H9 (cell line): ENCODE measurements at regions not wholly inside any gene's neighbourhood (a gene's known extent, or its start where the extent isn't known, plus 50 kb on each side); places are given as distances from the start of the nearest gene placed in this dataset.

Experiments used
- DNase-seq: peaks from one replicate; pipeline ENCODE4 v3.0.0-alpha.2; 2017
- H2AFZ ChIP-seq: one replicate; pipeline ENCODE4 v1.6.1; 2013; ENCODE audit warnings: mild to moderate bottlenecking, low read length, control low read depth, moderate library complexity
- H2AK5ac ChIP-seq: 2 replicates; pipeline ENCODE4 v1.6.1; 2013; ENCODE audit warnings: low read length, control low read depth, mixed read lengths; ENCODE audit not compliant: insufficient read length
- H2BK120ac ChIP-seq: one replicate; pipeline ENCODE4 v1.6.1; 2013; ENCODE audit warnings: low read depth, mild to moderate bottlenecking, low read length, control low read depth, inconsistent platforms; ENCODE audit not compliant: poor library complexity, severe bottlenecking
- H2BK12ac ChIP-seq: 2 replicates; pipeline ENCODE4 v1.6.1; 2013; ENCODE audit warnings: low read length, control low read depth, mixed read lengths, low read depth; ENCODE audit not compliant: insufficient read length
- H2BK15ac ChIP-seq: 2 replicates; pipeline ENCODE4 v1.6.1; 2013; ENCODE audit warnings: low read depth, low read length, control low read depth
- H2BK20ac ChIP-seq: one replicate; pipeline ENCODE4 v1.6.1; 2013; ENCODE audit warnings: low read depth, mild to moderate bottlenecking, low read length, control low read depth, inconsistent platforms; ENCODE audit not compliant: poor library complexity, severe bottlenecking
- H2BK5ac ChIP-seq: 2 replicates; pipeline ENCODE4 v1.6.1; 2013; ENCODE audit warnings: low read length, control low read depth, mixed read lengths; ENCODE audit not compliant: insufficient read length
- H3K14ac ChIP-seq: 2 replicates; pipeline ENCODE4 v1.6.1; 2013; ENCODE audit warnings: low read length, control low read depth; ENCODE audit not compliant: insufficient read depth
- H3K18ac ChIP-seq: 2 replicates; pipeline ENCODE4 v1.6.1; 2013; ENCODE audit warnings: low read depth, mild to moderate bottlenecking, mixed read lengths, low read length, control low read depth; ENCODE audit not compliant: insufficient read length
- H3K23ac ChIP-seq: 2 replicates; pipeline ENCODE4 v1.6.1; 2013; ENCODE audit warnings: low read length, control low read depth, mixed read lengths, low read depth; ENCODE audit not compliant: insufficient read length
- H3K23me2 ChIP-seq: 2 replicates; pipeline ENCODE4 v1.6.1; 2013; ENCODE audit warnings: low read depth, mild to moderate bottlenecking, mixed read lengths, low read length, control low read depth; ENCODE audit not compliant: insufficient read length, poor library complexity, severe bottlenecking
- H3K27ac ChIP-seq: 2 replicates; pipeline ENCODE4 v1.5.1; 2013; ENCODE audit warnings: low read length, control low read depth, mixed read lengths, low read depth; ENCODE audit not compliant: insufficient read length
- H3K27me3 ChIP-seq: 2 replicates; pipeline ENCODE4 v1.6.1; 2013; ENCODE audit warnings: low read length, control low read depth, inconsistent platforms; ENCODE audit not compliant: insufficient read depth
- H3K4ac ChIP-seq: 2 replicates; pipeline ENCODE4 v1.6.1; 2013; ENCODE audit warnings: low read depth, mild to moderate bottlenecking, control low read depth, inconsistent platforms, low read length, moderate library complexity
- H3K4me1 ChIP-seq: 2 replicates; pipeline ENCODE4 v1.6.1; 2013; ENCODE audit warnings: low read length, control low read depth, inconsistent platforms; ENCODE audit not compliant: insufficient read depth
- H3K4me2 ChIP-seq: 2 replicates; pipeline ENCODE4 v1.6.1; 2013; ENCODE audit warnings: low read length, control low read depth, mixed read lengths; ENCODE audit not compliant: insufficient read length, insufficient read depth
- H3K56ac ChIP-seq: 2 replicates; pipeline ENCODE4 v1.6.1; 2013; ENCODE audit warnings: low read depth, mild to moderate bottlenecking, mixed read lengths, low read length, control low read depth; ENCODE audit not compliant: insufficient read length
- H3K79me1 ChIP-seq: 2 replicates; pipeline ENCODE4 v1.6.1; 2013; ENCODE audit warnings: low read depth, mild to moderate bottlenecking, moderate library complexity, low read length, control low read depth, inconsistent platforms; ENCODE audit not compliant: insufficient read depth, poor library complexity, severe bottlenecking
- H3K79me2 ChIP-seq: 2 replicates; pipeline ENCODE4 v1.6.1; 2013; ENCODE audit warnings: low read length, control low read depth, inconsistent platforms; ENCODE audit not compliant: insufficient read depth
- H3K9ac ChIP-seq: 2 replicates; pipeline ENCODE4 v1.6.1; 2013; ENCODE audit warnings: low read length, control low read depth, mixed read lengths; ENCODE audit not compliant: insufficient read length; ENCODE audit errors: extremely low read depth
- H3K9me3 ChIP-seq: one replicate; pipeline ENCODE4 v1.6.1; 2013; ENCODE audit warnings: low read depth, low read length, inconsistent platforms; ENCODE audit not compliant: control insufficient read depth
- H3T11ph ChIP-seq: one replicate; pipeline ENCODE4 v1.6.1; 2013; ENCODE audit warnings: mild to moderate bottlenecking, low read length, control low read depth, inconsistent platforms
- H4K20me1 ChIP-seq: one replicate; pipeline ENCODE4 v1.6.1; 2013; ENCODE audit not compliant: control insufficient read depth, insufficient read length, insufficient read depth
- H4K5ac ChIP-seq: 2 replicates; pipeline ENCODE4 v1.6.1; 2013; ENCODE audit warnings: low read depth, mild to moderate bottlenecking, mixed read lengths, low read length, control low read depth; ENCODE audit not compliant: insufficient read length
- H4K8ac ChIP-seq: replicated peaks from 2 replicates; pipeline ENCODE4 v1.6.1; 2013; ENCODE audit warnings: low read length, control low read depth, mixed read lengths, low read depth; ENCODE audit not compliant: insufficient read length
- H4K91ac ChIP-seq: 2 replicates; pipeline ENCODE4 v1.6.1; 2013; ENCODE audit warnings: low read depth, mild to moderate bottlenecking, moderate library complexity, mixed read lengths, low read length, control low read depth; ENCODE audit not compliant: insufficient read length
- H3K27ac Mint-ChIP-seq, 3 experiments: 2 replicates in 2 of 3; 3 replicates in 1 of 3; pipeline ENCODE4 v1.8.0; 2020 to 2021; ENCODE audit warnings: mixed read lengths in 3 of 3, mild to moderate bottlenecking in 1 of 3, moderate library complexity in 1 of 3
- H3K27me3 Mint-ChIP-seq: 2 replicates; pipeline ENCODE4 v1.8.0; 2021; ENCODE audit warnings: low read depth, mild to moderate bottlenecking, moderate library complexity, mixed read lengths
- H3K36me3 Mint-ChIP-seq, 3 experiments: 2 replicates in 2 of 3; 3 replicates in 1 of 3; pipeline ENCODE4 v1.8.0; 2020 to 2021; ENCODE audit warnings: low read depth in 3 of 3, mixed read lengths in 3 of 3; ENCODE audit not compliant: insufficient read depth in 1 of 3
- H3K4me1 Mint-ChIP-seq, 2 experiments: 2 replicates each; pipeline ENCODE4 v1.8.0; 2020; ENCODE audit warnings: mixed read lengths in 2 of 2
- H3K4me3 Mint-ChIP-seq, 2 experiments: 2 replicates in 1 of 2; 3 replicates in 1 of 2; pipeline ENCODE4 v1.8.0; 2020 to 2021; ENCODE audit warnings: mild to moderate bottlenecking in 2 of 2, mixed read lengths in 2 of 2, moderate library complexity in 1 of 2
- H3K9me3 Mint-ChIP-seq, 2 experiments: 2 replicates in 1 of 2; 3 replicates in 1 of 2; pipeline ENCODE4 v1.8.0; 2020; ENCODE audit warnings: mild to moderate bottlenecking in 2 of 2, mixed read lengths in 2 of 2, moderate library complexity in 1 of 2
- CTCF ChIP-seq: fragments of 200-600 bp; sonication (generic); conservative IDR thresholded peaks from 3 replicates; pipeline ENCODE4 v1.8.0; 2021; ENCODE audit warnings: antibody characterized with exemption, mild to moderate bottlenecking
- WGBS: extraction: QIAGEN DNeasy Blood & Tissue Kit; methylation state at CpG from one replicate; pipeline ENCODE4 v1.1.7; 2013; ENCODE audit warnings: missing lambda C conversion rate, low lambda C conversion rate, mixed read lengths; ENCODE audit not compliant: insufficient read length; ENCODE audit errors: extremely low coverage; 5-methylcytosine and 5-hydroxymethylcytosine counted together

GRCh38 chr18:34626404-34627136, 83.5 kb upstream of the DTNA start:
- Histone ChIP-seq H4K8ac (no peak overlapping the region), H3K9ac (no peak overlapping the region), H4K20me1 (no peaks in the 10 kb centered on the region), H2AK5ac (no peak overlapping the region), H2BK120ac (no peak overlapping the region), H4K91ac (no peak overlapping the region), H2BK15ac (no peak overlapping the region), H2BK20ac (no peak overlapping the region), H3K79me2 (no peaks in the 10 kb centered on the region), H3T11ph (no peak overlapping the region), H3K27me3 (no peaks in the 10 kb centered on the region), H3K18ac (no peak overlapping the region), H3K79me1 (no peaks in the 10 kb centered on the region), H3K4me1 (no peaks in the 10 kb centered on the region), H2AFZ (no peak overlapping the region), H3K9me3 (no peaks in the 10 kb centered on the region), H4K5ac (no peak overlapping the region), H3K4me2 (no peak overlapping the region), H2BK5ac (no peak overlapping the region), H3K4ac (no peak overlapping the region), H3K56ac (no peak overlapping the region), H3K23ac (no peak overlapping the region), H3K23me2 (no peaks in the 10 kb centered on the region), H3K27ac (no peak overlapping the region), H3K14ac (no peak overlapping the region), H2BK12ac (no peak overlapping the region)
- peaks cover 0 to 5% of the 10 kb centered on the region in 2 experiments; a peak in 2 of 4 replicates for H3K4me1 Mint-ChIP-seq
- H3K4me3 Mint-ChIP-seq = no peak overlapping the region
- WGBS = no CpG with 5 or more reads among the region's 2 CpGs
- H3K27me3 Mint-ChIP-seq = no peaks in the 10 kb centered on the region; the same call in 1 of the 2 replicates
- no peaks in the 10 kb centered on the region for H3K9me3 Mint-ChIP-seq
- no peak overlapping the region for H3K27ac Mint-ChIP-seq
- no peak for DNase-seq
- TF ChIP-seq CTCF = no peak
- H3K36me3 Mint-ChIP-seq = no peaks in the 10 kb centered on the region
